B cell (primary cell): ENCODE measurements at regions not wholly inside any gene's neighbourhood (a gene's known extent, or its start where the extent isn't known, plus 50 kb on each side); places are given as distances from the start of the nearest gene placed in this dataset.

Source experiments
- ATAC-seq: fragments of 200-7000 bp; cut with Tn5 transposase; one replicate; pipeline ENCODE4 v1.10.0; 2021; ENCODE audit warnings: low read depth, mild to moderate bottlenecking, moderate number of reproducible peaks, moderate library complexity
- CTCF ChIA-PET: fragments of 350-600 bp; sonication (Branson Sonifier 250); formaldehyde crosslinking; loops from one replicate; lab custom pipeline; 2021; ENCODE audit warnings: antibody characterized with exemption, inconsistent platforms; lab: Charles Lee
- POLR2A ChIA-PET: fragments of 350-600 bp; sonication (Branson Sonifier 250); formaldehyde crosslinking; loops from one replicate; lab custom pipeline; 2021; ENCODE audit warnings: antibody characterized with exemption; lab: Charles Lee
- DNase-seq: peaks from one replicate; pipeline ENCODE4 v3.0.0; 2013
- H2AFZ ChIP-seq: 2 replicates; pipeline ENCODE4 v1.6.1; 2012; ENCODE audit warnings: mild to moderate bottlenecking, low read depth, low read length; ENCODE audit not compliant: insufficient read depth, poor library complexity, severe bottlenecking
- H3K27ac ChIP-seq, 2 donors: 1 replicate in 1 of 2; 2 replicates in 1 of 2; pipeline ENCODE4 v1.5.1; 2012 to 2013; ENCODE audit warnings: low read length in 2 of 2, mild to moderate bottlenecking in 2 of 2, moderate library complexity in 1 of 2
- H3K27me3 ChIP-seq, 4 experiments: fragments of 200-600 bp in 1 of 4; sonication (generic) in 1 of 4; replicated peaks in 1 of 4; 1 replicate in 2 of 4; 2 replicates in 2 of 4; pipeline versions ENCODE4 v1.6.1 to v1.7.0; 2013 to 2016; ENCODE audit warnings: low read length in 3 of 4, mild to moderate bottlenecking in 2 of 4, mixed read lengths in 1 of 4, moderate library complexity in 1 of 4; ENCODE audit not compliant: insufficient read depth in 4 of 4, control insufficient read depth in 3 of 4; ENCODE audit errors: control extremely low read depth in 1 of 4
- H3K36me3 ChIP-seq, 2 experiments: replicated peaks in 1 of 2; 1 replicate in 1 of 2; 2 replicates in 1 of 2; pipeline versions ENCODE4 v1.6.1 to v1.7.1; 2013; ENCODE audit warnings: low read length in 1 of 2; ENCODE audit not compliant: insufficient read depth in 2 of 2, control insufficient read depth in 1 of 2; ENCODE audit errors: control extremely low read depth in 1 of 2, extremely low read depth in 1 of 2
- H3K4me1 ChIP-seq, 2 donors: fragments of 200-600 bp in 1 of 2; sonication (generic) in 1 of 2; 1 replicate in 1 of 2; 2 replicates in 1 of 2; pipeline versions ENCODE4 v1.5.1 to v1.6.1; 2013 to 2017; ENCODE audit warnings: low read length in 2 of 2; ENCODE audit not compliant: control insufficient read depth in 2 of 2, insufficient read depth in 2 of 2
- H3K4me2 ChIP-seq: replicated peaks from 2 replicates; pipeline ENCODE3; 2012; ENCODE audit warnings: mild to moderate bottlenecking, low read depth, low read length; ENCODE audit not compliant: poor library complexity, severe bottlenecking
- H3K4me3 ChIP-seq, 5 experiments: fragments of 200-600 bp in 1 of 5; sonication (generic) in 1 of 5; 1 replicate in 3 of 5; 2 replicates in 2 of 5; pipeline versions ENCODE4 v1.5.1 to v1.7.0; 2011 to 2016; ENCODE audit warnings: low read length in 4 of 5, mild to moderate bottlenecking in 4 of 5, low read depth in 2 of 5, control low read depth in 1 of 5, moderate library complexity in 1 of 5; ENCODE audit not compliant: insufficient read depth in 1 of 5; ENCODE audit errors: control extremely low read depth in 1 of 5, extremely low read depth in 1 of 5
- H3K79me2 ChIP-seq: fragments of 200-600 bp; sonication (generic); one replicate; pipeline ENCODE4 v1.6.0; 2016; ENCODE audit warnings: low read length; ENCODE audit not compliant: control insufficient read depth, insufficient read depth
- H3K9ac ChIP-seq: fragments of 200-600 bp; sonication (generic); 2 replicates; pipeline ENCODE4 v1.6.1; 2017; ENCODE audit warnings: mild to moderate bottlenecking, low read length, moderate library complexity
- H3K9me3 ChIP-seq, 3 donors: one replicate each; pipeline versions ENCODE4 v1.6.1 to v1.7.1; 2013; ENCODE audit warnings: low read length in 2 of 3; ENCODE audit not compliant: control insufficient read depth in 2 of 3, insufficient read depth in 1 of 3; ENCODE audit errors: control extremely low read depth in 1 of 3
- H4K20me1 ChIP-seq: 2 replicates; pipeline ENCODE4 v1.6.0; 2012; ENCODE audit warnings: mild to moderate bottlenecking, low read length; ENCODE audit not compliant: insufficient read depth, control insufficient read depth, poor library complexity, severe bottlenecking
- H3K27ac Mint-ChIP-seq: one replicate; pipeline ENCODE4 v1.8.0; 2021; ENCODE audit warnings: mixed read lengths
- H3K27me3 Mint-ChIP-seq: one replicate; pipeline ENCODE4 v1.8.0; 2021; ENCODE audit warnings: mixed read lengths
- H3K4me1 Mint-ChIP-seq: one replicate; pipeline ENCODE4 v1.8.0; 2021; ENCODE audit warnings: mixed read lengths
- H3K4me3 Mint-ChIP-seq: one replicate; pipeline ENCODE4 v1.8.0; 2021; ENCODE audit warnings: mixed read lengths
- H3K9me3 Mint-ChIP-seq: one replicate; pipeline ENCODE4 v1.8.0; 2022; ENCODE audit warnings: mixed read lengths; ENCODE audit not compliant: insufficient read depth
- EZH2 ChIP-seq: IDR thresholded peaks from 2 replicates; pipeline ENCODE4 v1.6.1; 2012; ENCODE audit warnings: borderline replicate concordance, low read depth, mild to moderate bottlenecking, moderate library complexity, low read length; ENCODE audit not compliant: insufficient read depth, poor library complexity, severe bottlenecking
- WGBS: methylation state at CpG from one replicate; pipeline ENCODE4 v1.1.5; 2013; ENCODE audit warnings: missing lambda C conversion rate; ENCODE audit not compliant: insufficient coverage; 5-methylcytosine and 5-hydroxymethylcytosine counted together
- intact Hi-C: fragments of 100-400 bp; cut with micrococcal nuclease; formaldehyde crosslinking; loops from one replicate; pipeline ENCODE4 v1.10.0; 2022
- TF ChIP-seq, protein P1 (sequence below): fragments of 200-600 bp; IDR thresholded peaks from one replicate; pipeline ENCODE4 v1.8.0; 2022; ENCODE audit warnings: antibody characterized with exemption, mild to moderate bottlenecking

DNA sequence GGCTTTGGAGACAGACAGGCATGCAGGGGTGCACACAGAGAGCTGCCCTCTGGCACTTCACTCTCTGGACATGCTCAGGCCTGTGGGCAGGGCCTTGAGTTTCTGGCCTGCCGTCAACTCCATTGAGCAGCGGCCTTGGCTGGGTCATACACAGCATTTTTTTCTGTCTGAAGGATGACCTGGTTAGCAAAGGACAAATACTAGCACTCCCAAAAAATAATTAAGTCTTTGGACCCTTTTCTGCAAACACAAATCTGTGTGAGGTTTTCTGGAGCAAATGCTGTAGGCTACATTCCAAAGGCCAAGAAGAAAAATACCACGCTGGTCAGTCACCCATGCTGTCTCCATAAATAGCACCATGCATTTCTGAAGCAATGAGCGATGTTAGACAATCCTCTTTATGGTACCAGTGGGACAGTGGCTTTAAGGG is 124.7 kb upstream of the CTAGE1 start:
- H3K9ac ChIP-seq, result no peak overlapping the region
- ATAC-seq (no peak), DNase-seq (no peak)
- no peaks in the 10 kb centered on the region for H3K27me3 ChIP-seq
- H3K36me3 ChIP-seq, result no peaks in the 10 kb centered on the region
- H3K27ac ChIP-seq, result no peak overlapping the region
- ChIA-PET POLR2A (no interaction called here), CTCF (no interaction called here)
- H3K9me3 ChIP-seq, result peaks cover 0 to 10% (median 0%) of the 10 kb centered on the region in 3 donors
- H3K4me1 Mint-ChIP-seq, result no peaks in the 10 kb centered on the region
- H4K20me1 ChIP-seq, result no peaks in the 10 kb centered on the region
- no peak overlapping the region for H3K27ac Mint-ChIP-seq
- TF ChIP-seq, protein P1, sequence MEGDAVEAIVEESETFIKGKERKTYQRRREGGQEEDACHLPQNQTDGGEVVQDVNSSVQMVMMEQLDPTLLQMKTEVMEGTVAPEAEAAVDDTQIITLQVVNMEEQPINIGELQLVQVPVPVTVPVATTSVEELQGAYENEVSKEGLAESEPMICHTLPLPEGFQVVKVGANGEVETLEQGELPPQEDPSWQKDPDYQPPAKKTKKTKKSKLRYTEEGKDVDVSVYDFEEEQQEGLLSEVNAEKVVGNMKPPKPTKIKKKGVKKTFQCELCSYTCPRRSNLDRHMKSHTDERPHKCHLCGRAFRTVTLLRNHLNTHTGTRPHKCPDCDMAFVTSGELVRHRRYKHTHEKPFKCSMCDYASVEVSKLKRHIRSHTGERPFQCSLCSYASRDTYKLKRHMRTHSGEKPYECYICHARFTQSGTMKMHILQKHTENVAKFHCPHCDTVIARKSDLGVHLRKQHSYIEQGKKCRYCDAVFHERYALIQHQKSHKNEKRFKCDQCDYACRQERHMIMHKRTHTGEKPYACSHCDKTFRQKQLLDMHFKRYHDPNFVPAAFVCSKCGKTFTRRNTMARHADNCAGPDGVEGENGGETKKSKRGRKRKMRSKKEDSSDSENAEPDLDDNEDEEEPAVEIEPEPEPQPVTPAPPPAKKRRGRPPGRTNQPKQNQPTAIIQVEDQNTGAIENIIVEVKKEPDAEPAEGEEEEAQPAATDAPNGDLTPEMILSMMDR, result no peak
- no peaks in the 10 kb centered on the region for H3K4me1 ChIP-seq
- no peaks in the 10 kb centered on the region for H3K27me3 Mint-ChIP-seq
- WGBS, result 95% methylated on average over 3 of the region's 4 CpGs
- no peak overlapping the region for H3K4me3 Mint-ChIP-seq
- H3K4me3 ChIP-seq, result no peak overlapping the region
- intact Hi-C loops, result no loop called here
- peaks cover 3% of the 10 kb centered on the region for H3K9me3 Mint-ChIP-seq
- no peak overlapping the region for H2AFZ ChIP-seq
- no peak overlapping the region for H3K4me2 ChIP-seq
- H3K79me2 ChIP-seq, result no peaks in the 10 kb centered on the region

DNA sequence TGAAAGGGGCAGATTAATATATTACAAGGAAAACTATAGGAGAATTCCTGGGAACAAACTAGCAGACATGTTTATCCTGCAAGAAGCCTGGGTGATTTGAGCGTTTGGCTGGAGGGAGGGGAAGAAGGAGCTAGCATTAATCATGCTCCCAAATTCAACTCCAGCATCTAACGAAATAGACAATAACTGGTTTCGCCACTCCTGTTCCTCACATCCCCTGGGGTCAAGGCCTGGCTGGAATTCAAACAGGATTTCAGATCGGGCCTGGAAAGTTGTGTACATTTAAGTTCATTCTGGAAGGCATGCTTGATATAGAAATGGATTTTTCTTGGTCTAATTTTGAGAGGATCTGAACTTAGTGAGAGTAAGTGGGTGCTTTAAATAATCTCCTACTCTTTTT is 126.1 kb upstream of the CTAGE1 start:
- H3K79me2 ChIP-seq, result no peaks in the 10 kb centered on the region
- H3K9ac ChIP-seq, result no peak overlapping the region
- no peak overlapping the region for H3K27ac ChIP-seq
- no CpG with 5 or more reads among the region's 4 CpGs for WGBS
- peaks cover 3% of the 10 kb centered on the region for H3K9me3 Mint-ChIP-seq
- H3K4me2 ChIP-seq, result no peak overlapping the region
- ChIA-PET POLR2A (no interaction called here), CTCF (no interaction called here)
- ATAC-seq (no peak), DNase-seq (no peak)
- no peak overlapping the region for H3K4me3 ChIP-seq
- no peaks in the 10 kb centered on the region for H3K4me1 Mint-ChIP-seq
- H3K27ac Mint-ChIP-seq, result no peak overlapping the region
- no peak overlapping the region for H2AFZ ChIP-seq
- H3K27me3 ChIP-seq, result no peaks in the 10 kb centered on the region
- no peaks in the 10 kb centered on the region for H3K27me3 Mint-ChIP-seq
- no peaks in the 10 kb centered on the region for H4K20me1 ChIP-seq
- H3K9me3 ChIP-seq, result peaks cover 0 to 10% (median 0%) of the 10 kb centered on the region in 3 donors
- intact Hi-C loops, result no loop called here
- no peaks in the 10 kb centered on the region for H3K36me3 ChIP-seq
- TF ChIP-seq, protein P1, result no peak
- no peak for TF ChIP-seq EZH2
- H3K4me1 ChIP-seq, result no peaks in the 10 kb centered on the region
- no peak overlapping the region for H3K4me3 Mint-ChIP-seq
